GM12891 (cell line): ENCODE measurements at regions not wholly inside any gene's neighbourhood (a gene's known extent, or its start where the extent isn't known, plus 50 kb on each side); places are given as distances from the start of the nearest gene placed in this dataset.

ENCODE experiments used
- DNase-seq: peaks from one replicate; pipeline ENCODE4 v3.0.0; 2011; ENCODE audit warnings: low spot score; ENCODE audit not compliant: insufficient read length
- FAIRE-seq: peaks from 2 replicates; lab custom pipeline; 2011; peaks lifted over from hg19 to GRCh38; lab: Jason Lieb, UNC
- PAX5 ChIP-seq: IDR thresholded peaks from 2 replicates; pipeline ENCODE4 v1.6.1; 2011; ENCODE audit warnings: low read length, moderate library complexity, mild to moderate bottlenecking; ENCODE audit not compliant: insufficient read depth, severe bottlenecking
- POLR2A ChIP-seq: IDR thresholded peaks from 2 replicates; pipeline ENCODE4 v1.6.1; 2011; ENCODE audit warnings: low read depth, low read length, control low read depth
- POLR2AphosphoS5 ChIP-seq: IDR thresholded peaks from 2 replicates; pipeline ENCODE4 v1.6.1; 2011; ENCODE audit warnings: low read depth, low read length, control low read depth
- POU2F2 ChIP-seq: IDR thresholded peaks from 2 replicates; pipeline ENCODE4 v1.6.1; 2011; ENCODE audit warnings: low read depth, mild to moderate bottlenecking, control low read depth, low read length, moderate library complexity
- SPI1 ChIP-seq: IDR thresholded peaks from 2 replicates; pipeline ENCODE4 v1.6.1; 2011; ENCODE audit warnings: low read depth, low read length, control low read depth
- TAF1 ChIP-seq: IDR thresholded peaks from 2 replicates; pipeline ENCODE4 v1.6.1; 2011; ENCODE audit warnings: low read depth, low read length, control low read depth

GRCh38 chr5:8230868-8231267 is 361.9 kb downstream of the MTRR start:
- TF ChIP-seq POLR2A (no peak), POLR2AphosphoS5 (no peak), PAX5 (no peak), POU2F2 (no peak), SPI1 (no peak), TAF1 (no peak)
- FAIRE-seq (no peak), DNase-seq (no peak)

DNA sequence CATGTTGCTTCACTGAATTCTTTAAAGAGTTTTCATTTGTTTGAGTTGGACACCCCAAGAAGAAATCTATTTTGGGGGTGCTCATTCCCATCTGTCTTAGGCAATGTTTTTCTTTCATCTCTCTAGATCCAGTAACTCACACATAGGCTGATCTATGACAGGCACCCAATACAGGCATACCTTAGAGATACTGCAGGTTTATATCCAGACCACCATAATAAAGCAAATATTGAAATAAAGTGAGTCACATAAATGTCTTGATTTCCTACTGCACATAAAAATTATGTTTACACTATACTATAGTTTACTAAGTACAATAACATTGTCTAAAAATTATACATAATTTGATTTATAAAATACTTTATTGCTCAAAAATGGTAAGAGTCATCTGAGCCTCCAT is 364.5 kb downstream of the MTRR start:
- FAIRE-seq (no peak), DNase-seq (no peak)
- TF ChIP-seq PAX5 (no peak), TAF1 (no peak), SPI1 (no peak), POLR2A (no peak), POLR2AphosphoS5 (no peak), POU2F2 (no peak)

DNA sequence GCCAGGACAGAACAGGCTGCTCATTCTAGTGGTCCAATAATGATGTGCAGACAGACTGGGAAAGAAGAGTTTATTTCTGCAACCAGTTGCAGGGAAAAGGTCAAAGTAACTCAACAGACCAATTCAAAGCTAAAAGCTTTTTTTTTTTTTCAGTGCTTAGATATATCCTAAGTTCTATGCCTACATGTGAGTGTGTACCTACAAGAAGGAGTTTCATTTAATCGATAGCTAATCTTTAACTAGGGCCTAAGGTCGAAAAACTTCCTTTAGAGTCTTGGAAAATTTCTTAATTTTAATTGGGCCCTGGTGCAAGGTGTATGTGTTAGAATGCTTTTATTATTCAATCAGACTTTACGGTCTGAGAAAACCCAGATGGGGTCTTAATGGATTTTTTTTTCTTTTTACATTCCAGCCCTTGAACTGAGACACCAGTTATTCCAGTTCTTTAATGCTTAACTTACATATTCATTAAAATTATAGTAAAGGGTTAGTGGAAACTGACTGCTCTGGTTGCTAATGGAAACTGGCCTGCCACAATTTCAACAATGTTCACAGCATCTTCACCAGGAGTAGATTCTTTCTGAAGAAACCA is 365.3 kb downstream of the MTRR start:
- no peak for FAIRE-seq
- TF ChIP-seq POU2F2, result no peak
- TF ChIP-seq POLR2AphosphoS5, result no peak
- TF ChIP-seq POLR2A, result no peak
- TF ChIP-seq TAF1, result no peak
- no peak for TF ChIP-seq SPI1
- TF ChIP-seq PAX5, result no peak
- DNase-seq, result no peak

- FAIRE-seq (no peak), DNase-seq (no peak)
- TF ChIP-seq POU2F2 (no peak), POLR2AphosphoS5 (no peak), TAF1 (no peak), SPI1 (no peak)
Measured at GRCh38 chr5:8238080-8238479, 369.1 kb downstream of the MTRR start.

DNA sequence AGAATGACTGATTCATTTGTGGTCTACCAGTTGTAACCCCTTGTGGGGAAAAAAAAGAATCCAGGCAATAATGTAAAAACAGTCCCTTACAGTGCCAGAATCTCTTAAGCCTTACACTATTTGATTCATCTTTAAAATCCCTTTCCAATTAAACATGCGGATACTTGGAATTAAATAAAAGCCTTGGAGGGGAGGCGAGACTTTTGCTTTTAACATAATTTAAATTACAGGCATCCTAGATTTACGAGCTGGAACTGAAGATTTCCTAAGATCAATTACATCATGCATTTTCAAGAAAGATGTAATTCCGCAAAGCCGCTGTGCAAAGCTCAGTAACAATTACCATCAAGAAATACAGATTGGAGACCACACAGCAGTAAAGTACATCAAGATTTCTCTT is 370.2 kb downstream of the MTRR start:
- DNase-seq (no peak), FAIRE-seq (no peak)
- no peak for TF ChIP-seq SPI1
- no peak for TF ChIP-seq TAF1
- TF ChIP-seq POLR2A, result no peak
- TF ChIP-seq POU2F2, result no peak
- TF ChIP-seq POLR2AphosphoS5, result no peak
- no peak for TF ChIP-seq PAX5

DNA sequence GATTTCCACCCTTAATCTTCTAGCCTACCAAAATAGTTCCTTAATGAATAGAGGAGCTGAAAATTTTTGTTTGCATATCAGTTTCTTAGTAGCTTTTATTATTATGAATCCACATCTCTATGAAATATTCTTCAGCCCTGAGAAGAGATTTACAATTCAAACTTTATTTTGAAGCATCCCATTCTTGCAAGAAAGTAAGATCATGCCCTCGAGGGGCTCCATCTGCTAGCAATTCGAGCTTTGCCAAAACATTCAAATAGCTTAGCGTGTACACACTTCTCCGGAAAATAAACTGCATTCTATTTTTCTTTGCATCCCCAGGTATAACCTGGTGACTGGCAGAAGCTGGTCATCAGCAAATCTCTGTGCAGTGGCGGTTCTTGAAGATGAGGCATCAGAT is 370.7 kb downstream of the MTRR start:
- DNase-seq (no peak), FAIRE-seq (no peak)
- TF ChIP-seq POLR2A (no peak), POU2F2 (no peak), POLR2AphosphoS5 (no peak), TAF1 (no peak), SPI1 (no peak), PAX5 (no peak)

- DNase-seq (no peak), FAIRE-seq (no peak)
- TF ChIP-seq POU2F2 (no peak), TAF1 (no peak), PAX5 (no peak), POLR2A (no peak), POLR2AphosphoS5 (no peak), SPI1 (no peak)
Measured at GRCh38 chr5:8241076-8241475, 372.1 kb downstream of the MTRR start.

DNA sequence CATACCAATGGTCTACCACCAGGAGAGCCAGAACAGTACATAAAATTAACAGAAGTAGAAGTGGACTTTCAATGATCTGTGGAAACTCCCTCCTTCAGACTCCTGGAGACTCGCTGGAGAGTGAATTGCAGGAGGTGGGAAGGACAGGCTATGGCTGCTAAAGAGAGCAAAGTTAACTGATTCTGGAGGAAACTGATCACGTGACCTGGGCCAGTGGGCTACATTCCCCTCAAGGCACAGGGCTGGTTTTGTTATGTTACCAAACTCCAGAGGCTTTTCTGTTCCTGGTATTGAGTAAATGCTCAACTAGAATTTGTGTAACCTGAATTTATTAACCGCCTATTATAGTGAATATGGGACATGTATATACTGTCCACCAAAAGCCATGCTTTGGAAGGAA is 372.6 kb downstream of the MTRR start:
- DNase-seq (no peak), FAIRE-seq (no peak)
- no peak for TF ChIP-seq POLR2A
- no peak for TF ChIP-seq POLR2AphosphoS5
- TF ChIP-seq TAF1, result no peak
- TF ChIP-seq SPI1, result no peak
- no peak for TF ChIP-seq POU2F2
- TF ChIP-seq PAX5, result no peak

- no peak for DNase-seq
- TF ChIP-seq SPI1, result no peak
- no peak for TF ChIP-seq POU2F2
- TF ChIP-seq POLR2AphosphoS5, result no peak
- TF ChIP-seq PAX5, result no peak
- TF ChIP-seq TAF1, result no peak
- TF ChIP-seq POLR2A, result no peak
- FAIRE-seq, result no peak
Measured at GRCh38 chr5:8247049-8247899, 378.3 kb downstream of the MTRR start.

DNA sequence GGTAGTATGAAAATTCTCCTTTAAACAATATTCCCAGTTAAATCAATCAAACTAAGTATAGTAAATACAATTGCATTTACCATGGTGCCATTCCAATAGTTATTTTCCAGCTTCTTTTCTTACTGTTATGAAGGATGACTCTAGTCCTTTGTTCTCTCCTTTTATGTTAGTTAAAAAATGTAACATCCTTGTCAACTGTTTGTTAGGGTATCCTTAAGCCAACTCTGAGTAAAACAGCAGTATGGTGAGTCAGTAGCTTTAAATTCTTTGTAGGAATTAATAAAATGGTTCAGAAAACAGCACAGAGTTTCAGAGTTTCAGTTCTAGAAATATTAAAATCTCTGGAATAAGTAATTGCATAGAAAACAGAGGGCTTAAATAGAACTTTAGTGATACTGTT is 384.4 kb downstream of the MTRR start:
- DNase-seq, result no peak
- TF ChIP-seq PAX5, result no peak
- FAIRE-seq, result no peak
